ENCODE measurements at regions not wholly inside any gene's neighbourhood (a gene's known extent, or its start where the extent isn't known, plus 50 kb on each side); places are given as distances from the start of the nearest gene placed in this dataset.

DNA sequence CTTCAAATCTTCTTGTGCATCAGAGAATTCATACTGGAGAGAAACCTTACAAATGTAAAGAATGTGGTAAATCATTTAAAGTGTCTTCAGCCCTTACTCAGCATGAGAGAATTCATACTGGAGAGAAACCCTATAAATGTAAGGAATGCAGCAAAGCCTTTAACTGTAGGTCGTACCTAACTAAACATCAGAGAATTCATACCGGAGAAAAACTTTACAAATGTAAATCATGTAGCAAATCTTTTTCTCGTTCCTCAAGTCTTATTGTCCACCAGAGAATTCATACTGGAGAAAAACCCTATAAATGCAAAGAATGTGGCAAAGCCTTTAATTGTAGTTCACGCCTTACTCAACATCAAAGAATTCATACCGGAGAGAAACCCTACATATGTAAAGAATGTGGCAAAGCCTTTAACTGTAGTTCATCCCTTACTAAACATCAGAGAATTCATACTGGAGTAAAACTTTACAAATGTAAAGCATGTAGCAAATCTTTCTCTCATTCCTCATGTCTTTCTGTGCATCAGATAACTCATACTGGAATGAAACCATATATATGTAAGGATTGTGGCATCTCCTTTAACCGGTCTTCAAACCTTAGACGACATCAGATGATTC, 118.5 kb upstream of the ZNF267 start:
- TF ChIP-seq, protein P1, sequence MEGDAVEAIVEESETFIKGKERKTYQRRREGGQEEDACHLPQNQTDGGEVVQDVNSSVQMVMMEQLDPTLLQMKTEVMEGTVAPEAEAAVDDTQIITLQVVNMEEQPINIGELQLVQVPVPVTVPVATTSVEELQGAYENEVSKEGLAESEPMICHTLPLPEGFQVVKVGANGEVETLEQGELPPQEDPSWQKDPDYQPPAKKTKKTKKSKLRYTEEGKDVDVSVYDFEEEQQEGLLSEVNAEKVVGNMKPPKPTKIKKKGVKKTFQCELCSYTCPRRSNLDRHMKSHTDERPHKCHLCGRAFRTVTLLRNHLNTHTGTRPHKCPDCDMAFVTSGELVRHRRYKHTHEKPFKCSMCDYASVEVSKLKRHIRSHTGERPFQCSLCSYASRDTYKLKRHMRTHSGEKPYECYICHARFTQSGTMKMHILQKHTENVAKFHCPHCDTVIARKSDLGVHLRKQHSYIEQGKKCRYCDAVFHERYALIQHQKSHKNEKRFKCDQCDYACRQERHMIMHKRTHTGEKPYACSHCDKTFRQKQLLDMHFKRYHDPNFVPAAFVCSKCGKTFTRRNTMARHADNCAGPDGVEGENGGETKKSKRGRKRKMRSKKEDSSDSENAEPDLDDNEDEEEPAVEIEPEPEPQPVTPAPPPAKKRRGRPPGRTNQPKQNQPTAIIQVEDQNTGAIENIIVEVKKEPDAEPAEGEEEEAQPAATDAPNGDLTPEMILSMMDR (IDR thresholded peaks at IDR 0.05): no peak
- TF ChIP-seq POLR2A (IDR thresholded peaks at IDR 0.05): no peak

Measured in thyroid gland (tissue), 4 donors.